ENCODE measurements at regions not wholly inside any gene's neighbourhood (a gene's known extent, or its start where the extent isn't known, plus 50 kb on each side); places are given as distances from the start of the nearest gene placed in this dataset.

GRCh38 chrX:68894142-68894512 is 65.3 kb downstream of the EFNB1 start:
- no peak overlapping the region for H3K4me3 ChIP-seq (ENCODE audit: low read depth, low read length)
- TF ChIP-seq CTCF (IDR thresholded peaks at IDR 0.05; ENCODE audit: low read depth, low read length) = no peak

GRCh38 chrX:68892651-68893050 is 63.8 kb downstream of the EFNB1 start:
- no peak for TF ChIP-seq CTCF (IDR thresholded peaks at IDR 0.05; ENCODE audit: low read depth, low read length)
- H3K4me3 ChIP-seq (ENCODE audit: low read depth, low read length) = no peak overlapping the region

GRCh38 chrX:68892134-68892533 is 63.3 kb downstream of the EFNB1 start:
- H3K4me3 ChIP-seq (ENCODE audit: low read depth, low read length) = no peak overlapping the region
- TF ChIP-seq CTCF (IDR thresholded peaks at IDR 0.05; ENCODE audit: low read depth, low read length) = no peak

Measured in WI38 (cell line).